Activated CD4-positive, alpha-beta T cell treated with anti-CD3 and anti-CD28 coated beads, Interleukin-2, amount 10 ng/mL, durations not matched to agents 24 days and 14 days (primary cell): ENCODE measurements at regions not wholly inside any gene's neighbourhood (a gene's known extent, or its start where the extent isn't known, plus 50 kb on each side); places are given as distances from the start of the nearest gene placed in this dataset.
"Not testable (repeated sequence)": the region's sequence is repeated elsewhere in the genome, so short reads cannot be mapped to it uniquely, and the experiment has no call there.

ENCODE experiments used
- DNase-seq: peaks from one replicate; pipeline ENCODE4 v3.0.0; 2022
- H3K27ac Mint-ChIP-seq: one replicate; pipeline ENCODE4 v1.8.0; 2022; ENCODE audit warnings: mild to moderate bottlenecking, mixed read lengths
- H3K27me3 Mint-ChIP-seq: one replicate; pipeline ENCODE4 v1.8.0; 2022; ENCODE audit warnings: mixed read lengths
- H3K36me3 Mint-ChIP-seq: one replicate; pipeline ENCODE4 v1.8.0; 2022; ENCODE audit warnings: low read depth, mild to moderate bottlenecking, mixed read lengths
- H3K4me1 Mint-ChIP-seq: one replicate; pipeline ENCODE4 v1.8.0; 2021; ENCODE audit warnings: mixed read lengths
- H3K4me3 Mint-ChIP-seq: one replicate; pipeline ENCODE4 v1.8.0; 2022; ENCODE audit warnings: mild to moderate bottlenecking, moderate library complexity, mixed read lengths
- H3K9me3 Mint-ChIP-seq: one replicate; pipeline ENCODE4 v1.8.0; 2021; ENCODE audit warnings: mixed read lengths
- intact Hi-C: fragments of 100-400 bp; cut with micrococcal nuclease; formaldehyde crosslinking; loops from one replicate; pipeline ENCODE4 v1.15.1; 2023

GRCh38 chr6:14763139-14763538, 482.7 kb upstream of the JARID2 start:
- Mint-ChIP-seq H3K27me3 (no peaks in the 10 kb centered on the region), H3K9me3 (peaks cover 3% of the 10 kb centered on the region), H3K27ac (no peak overlapping the region), H3K36me3 (no peaks in the 10 kb centered on the region), H3K4me3 (no peak overlapping the region), H3K4me1 (peaks cover 17% of the 10 kb centered on the region)
- no peak for DNase-seq
- intact Hi-C loops = no loop called here

GRCh38 chr6:14763616-14764015, 482.3 kb upstream of the JARID2 start:
- Mint-ChIP-seq H3K36me3 (no peaks in the 10 kb centered on the region), H3K9me3 (peaks cover 3% of the 10 kb centered on the region), H3K27me3 (no peaks in the 10 kb centered on the region), H3K4me3 (no peak overlapping the region), H3K4me1 (peaks cover 12% of the 10 kb centered on the region), H3K27ac (no peak overlapping the region)
- intact Hi-C loops = no loop called here
- DNase-seq = no peak

GRCh38 chr6:14765106-14765505, 480.8 kb upstream of the JARID2 start:
- peaks cover 7% of the 10 kb centered on the region for H3K4me1 Mint-ChIP-seq
- no peaks in the 10 kb centered on the region for H3K27me3 Mint-ChIP-seq
- H3K9me3 Mint-ChIP-seq = peaks cover 2% of the 10 kb centered on the region
- intact Hi-C loops = no loop called here
- no peak overlapping the region for H3K27ac Mint-ChIP-seq
- H3K4me3 Mint-ChIP-seq = no peak overlapping the region
- no peaks in the 10 kb centered on the region for H3K36me3 Mint-ChIP-seq
- DNase-seq = no peak

GRCh38 chr6:14765721-14766390, 480.0 kb upstream of the JARID2 start:
- intact Hi-C loops = no loop called here

GRCh38 chr6:14766391-14766994, 479.4 kb upstream of the JARID2 start:
- H3K27ac Mint-ChIP-seq = no peak overlapping the region
- DNase-seq = no peak
- no peak overlapping the region for H3K4me3 Mint-ChIP-seq
- H3K4me1 Mint-ChIP-seq = peaks cover 9% of the 10 kb centered on the region
- H3K36me3 Mint-ChIP-seq = no peaks in the 10 kb centered on the region
- intact Hi-C loops = no loop called here
- no peaks in the 10 kb centered on the region for H3K27me3 Mint-ChIP-seq
- H3K9me3 Mint-ChIP-seq = no peaks in the 10 kb centered on the region

More at GRCh38 chr6:14765721-14766390, 480.0 kb upstream of the JARID2 start:
- Mint-ChIP-seq H3K4me1 (peaks cover 9% of the 10 kb centered on the region), H3K9me3 (no peaks in the 10 kb centered on the region), H3K36me3 (no peaks in the 10 kb centered on the region), H3K27me3 (no peaks in the 10 kb centered on the region), H3K4me3 (no peak overlapping the region), H3K27ac (no peak overlapping the region)
- DNase-seq = no peak

GRCh38 chr6:14767226-14767625, 478.6 kb upstream of the JARID2 start:
- Mint-ChIP-seq H3K36me3 (no peaks in the 10 kb centered on the region), H3K4me1 (peaks cover 9% of the 10 kb centered on the region), H3K27ac (no peak overlapping the region), H3K4me3 (no peak overlapping the region), H3K27me3 (no peaks in the 10 kb centered on the region), H3K9me3 (no peaks in the 10 kb centered on the region)
- DNase-seq = no peak
- intact Hi-C loops = no loop called here

GRCh38 chr6:14770040-14770439, 475.8 kb upstream of the JARID2 start:
- DNase-seq = no peak
- Mint-ChIP-seq H3K4me3 (no peak overlapping the region), H3K4me1 (peaks cover 4% of the 10 kb centered on the region), H3K36me3 (no peaks in the 10 kb centered on the region), H3K27ac (no peak overlapping the region), H3K9me3 (no peaks in the 10 kb centered on the region), H3K27me3 (no peaks in the 10 kb centered on the region)
- intact Hi-C loops = no loop called here

GRCh38 chr6:14770572-14770971, 475.3 kb upstream of the JARID2 start:
- no peaks in the 10 kb centered on the region for H3K36me3 Mint-ChIP-seq
- H3K4me3 Mint-ChIP-seq = no peak overlapping the region
- no peak for DNase-seq
- H3K4me1 Mint-ChIP-seq = peaks cover 4% of the 10 kb centered on the region
- intact Hi-C loops = no loop called here
- H3K27me3 Mint-ChIP-seq = no peaks in the 10 kb centered on the region
- no peak overlapping the region for H3K27ac Mint-ChIP-seq
- peaks cover 2% of the 10 kb centered on the region for H3K9me3 Mint-ChIP-seq

- DNase-seq = no peak
- H3K9me3 Mint-ChIP-seq = peaks cover 2% of the 10 kb centered on the region
- H3K36me3 Mint-ChIP-seq = no peaks in the 10 kb centered on the region
- no peaks in the 10 kb centered on the region for H3K27me3 Mint-ChIP-seq
- intact Hi-C loops = no loop called here
- peaks cover 4% of the 10 kb centered on the region for H3K4me1 Mint-ChIP-seq
- H3K4me3 Mint-ChIP-seq = no peak overlapping the region
- no peak overlapping the region for H3K27ac Mint-ChIP-seq
Observed at GRCh38 chr6:14771016-14771415, 474.9 kb upstream of the JARID2 start.

GRCh38 chr6:14772188-14772587, 473.7 kb upstream of the JARID2 start:
- Mint-ChIP-seq H3K27me3 (no peaks in the 10 kb centered on the region), H3K27ac (no peak overlapping the region), H3K4me1 (peaks cover 2% of the 10 kb centered on the region), H3K4me3 (no peak overlapping the region), H3K36me3 (no peaks in the 10 kb centered on the region), H3K9me3 (peaks cover 2% of the 10 kb centered on the region)
- DNase-seq = no peak
- intact Hi-C loops = no loop called here

GRCh38 chr6:14775528-14775927, 470.3 kb upstream of the JARID2 start:
- no peaks in the 10 kb centered on the region for H3K36me3 Mint-ChIP-seq
- H3K4me1 Mint-ChIP-seq = no peaks in the 10 kb centered on the region
- no peak for DNase-seq
- no peak overlapping the region for H3K27ac Mint-ChIP-seq
- intact Hi-C loops = no loop called here
- peaks cover 2% of the 10 kb centered on the region for H3K9me3 Mint-ChIP-seq
- H3K27me3 Mint-ChIP-seq = no peaks in the 10 kb centered on the region
- no peak overlapping the region for H3K4me3 Mint-ChIP-seq

- Mint-ChIP-seq H3K4me3 (no peak overlapping the region), H3K9me3 (peaks cover 2% of the 10 kb centered on the region), H3K36me3 (no peaks in the 10 kb centered on the region), H3K27ac (no peak overlapping the region), H3K27me3 (no peaks in the 10 kb centered on the region), H3K4me1 (no peaks in the 10 kb centered on the region)
- no peak for DNase-seq
- intact Hi-C loops = no loop called here
Observed at GRCh38 chr6:14776307-14776706, 469.6 kb upstream of the JARID2 start.

GRCh38 chr6:14781772-14782525, 463.9 kb upstream of the JARID2 start:
- Mint-ChIP-seq H3K4me1 (peaks cover 22% of the 10 kb centered on the region), H3K4me3 (no peak overlapping the region), H3K27me3 (no peaks in the 10 kb centered on the region), H3K9me3 (peaks cover 3% of the 10 kb centered on the region), H3K36me3 (no peaks in the 10 kb centered on the region), H3K27ac (no peak overlapping the region)
- no peak for DNase-seq
- intact Hi-C loops = no loop called here

GRCh38 chr6:14782921-14783464, 462.9 kb upstream of the JARID2 start:
- H3K27ac Mint-ChIP-seq, intact Hi-C loops, H3K27me3 Mint-ChIP-seq, DNase-seq, H3K36me3 Mint-ChIP-seq, H3K9me3 Mint-ChIP-seq, H3K4me3 Mint-ChIP-seq: not testable (repeated sequence)
- peaks cover 31% of the 10 kb centered on the region for H3K4me1 Mint-ChIP-seq
